Lung (tissue), 11 donors: ENCODE measurements at regions not wholly inside any gene's neighbourhood (a gene's known extent, or its start where the extent isn't known, plus 50 kb on each side); places are given as distances from the start of the nearest gene placed in this dataset.

Source experiments
- ATAC-seq: fragments of 200-7000 bp; cut with Tn5 transposase; one replicate; pipeline ENCODE4 v1.9.1; 2020; ENCODE audit warnings: moderate number of reproducible peaks; ENCODE audit not compliant: insufficient read depth, low FRiP score
- DNase-seq, 3 donors: peaks; one replicate each; pipeline ENCODE4 v3.0.0-alpha.2; 2013 to 2017
- H3K27ac ChIP-seq, 2 donors: one replicate each; pipeline ENCODE4 v1.5.1; 2013; ENCODE audit warnings: mild to moderate bottlenecking in 2 of 2, moderate library complexity in 2 of 2, control low read depth in 1 of 2, inconsistent platforms in 1 of 2, low read depth in 1 of 2, low read length in 1 of 2
- H3K27me3 ChIP-seq, 3 donors: one replicate each; pipeline ENCODE4 v1.5.1; 2013; ENCODE audit warnings: low read length in 2 of 3; ENCODE audit not compliant: control insufficient read depth in 3 of 3, insufficient read depth in 3 of 3
- H3K36me3 ChIP-seq, 4 donors: one replicate each; pipeline ENCODE4 v1.5.1; 2013; ENCODE audit warnings: low read length in 4 of 4, mild to moderate bottlenecking in 1 of 4, moderate library complexity in 1 of 4; ENCODE audit not compliant: control insufficient read depth in 4 of 4, insufficient read depth in 4 of 4
- H3K4me1 ChIP-seq, 5 donors: one replicate each; pipeline ENCODE4 v1.5.1; 2013; ENCODE audit warnings: low read length in 5 of 5, mild to moderate bottlenecking in 2 of 5, moderate library complexity in 1 of 5; ENCODE audit not compliant: control insufficient read depth in 5 of 5, insufficient read depth in 5 of 5
- H3K4me3 ChIP-seq: one replicate; pipeline ENCODE4 v1.5.1; 2013; ENCODE audit warnings: mild to moderate bottlenecking, control low read depth, moderate library complexity
- H3K9ac ChIP-seq, 2 donors: one replicate each; pipeline ENCODE4 v1.5.1; 2013; ENCODE audit warnings: low read length in 2 of 2, control low read depth in 1 of 2; ENCODE audit not compliant: insufficient read depth in 1 of 2
- H3K9me3 ChIP-seq, 4 donors: one replicate each; pipeline ENCODE4 v1.5.1; 2013; ENCODE audit warnings: low read length in 3 of 4, mild to moderate bottlenecking in 1 of 4, moderate library complexity in 1 of 4; ENCODE audit not compliant: control insufficient read depth in 4 of 4, insufficient read depth in 3 of 4
- CTCF ChIP-seq: IDR thresholded peaks from 2 replicates; pipeline ENCODE4 v1.5.1; 2012; ENCODE audit warnings: mild to moderate bottlenecking; ENCODE audit errors: control extremely low read depth, extremely low read depth
- WGBS, 2 donors: extraction: QIAGEN DNeasy Blood & Tissue Kit; methylation state at CpG; one replicate each; pipeline ENCODE4 v1.1.7; 2013; 5-methylcytosine and 5-hydroxymethylcytosine counted together
- donor health status: control.
- donor health status: control.
- donor health status: Bipolar disorder and iron deficiency.
- donor health status: healthy.
- donor health status: DM: yes; HTN: yes; CAD: no.

GRCh38 chr17:68748381-68748780, 147.2 kb upstream of the FAM20A start:
- H3K27ac ChIP-seq = no peak overlapping the region
- ATAC-seq = no peak
- H3K27me3 ChIP-seq = no peaks in the 10 kb centered on the region
- no peak for TF ChIP-seq CTCF
- no peak for DNase-seq
- WGBS, 2 donors = 90 to 92% methylated on average over 2 of the region's 2 CpGs
- H3K4me3 ChIP-seq = no peak overlapping the region
- no peaks in the 10 kb centered on the region for H3K36me3 ChIP-seq
- H3K4me1 ChIP-seq = no peaks in the 10 kb centered on the region
- H3K9me3 ChIP-seq = peaks cover 0 to 12% (median 2%) of the 10 kb centered on the region in 4 donors
- H3K9ac ChIP-seq = no peak overlapping the region

GRCh38 chr17:68740555-68741447, 139.6 kb upstream of the FAM20A start:
- H3K36me3 ChIP-seq = no peaks in the 10 kb centered on the region
- H3K9ac ChIP-seq = no peak overlapping the region
- DNase-seq (no peak), ATAC-seq (no peak)
- 87 to 96% methylated on average over 8 of the region's 8 CpGs for WGBS, 2 donors
- peaks cover 0 to 4% (median 0%) of the 10 kb centered on the region in 5 donors for H3K4me1 ChIP-seq
- H3K4me3 ChIP-seq = no peak overlapping the region
- H3K9me3 ChIP-seq = peaks cover 0 to 15% (median 2%) of the 10 kb centered on the region in 4 donors
- H3K27ac ChIP-seq = no peak overlapping the region
- no peaks in the 10 kb centered on the region for H3K27me3 ChIP-seq
- TF ChIP-seq CTCF = no peak

- Histone ChIP-seq H3K27me3 (no peaks in the 10 kb centered on the region), H3K9ac (no peak overlapping the region), H3K4me3 (no peak overlapping the region), H3K27ac (no peak overlapping the region), H3K9me3 (peaks cover 0 to 4% (median 0%) of the 10 kb centered on the region in 4 donors), H3K4me1 (peaks cover 0 to 7% (median 0%) of the 10 kb centered on the region in 5 donors), H3K36me3 (no peaks in the 10 kb centered on the region)
- no peak for TF ChIP-seq CTCF
- DNase-seq (peak in 2 of 3 donors; percentile 4 to 29), ATAC-seq (no peak)
- WGBS, 2 donors = 64 to 68% methylated on average over 6 of the region's 6 CpGs
Measured at GRCh38 chr17:68737761-68738443, 136.7 kb upstream of the FAM20A start.
